GM12875 (cell line): ENCODE measurements at regions not wholly inside any gene's neighbourhood (a gene's known extent, or its start where the extent isn't known, plus 50 kb on each side); places are given as distances from the start of the nearest gene placed in this dataset.

ENCODE experiments used
- H3K4me3 ChIP-seq: one replicate; pipeline ENCODE4 v1.5.1; 2011; ENCODE audit warnings: low read depth, low read length, control low read depth
- CTCF ChIP-seq: IDR thresholded peaks from 2 replicates; pipeline ENCODE4 v1.5.1; 2011; ENCODE audit warnings: low read depth, mild to moderate bottlenecking, control low read depth, inconsistent platforms, low read length, moderate library complexity, borderline replicate concordance; ENCODE audit not compliant: insufficient read depth

- TF ChIP-seq CTCF: no peak
- H3K4me3 ChIP-seq: no peak overlapping the region
Measured at GRCh38 chr12:124639122-124639806, 71.9 kb upstream of the NCOR2 start.

GRCh38 chr12:124637581-124637981, 70.2 kb upstream of the NCOR2 start:
- TF ChIP-seq CTCF: no peak
- H3K4me3 ChIP-seq: no peak overlapping the region

- no peak overlapping the region for H3K4me3 ChIP-seq
- TF ChIP-seq CTCF: no peak
Measured at GRCh38 chr12:124637163-124637562, 69.8 kb upstream of the NCOR2 start.

GRCh38 chr12:124636138-124636978, 68.9 kb upstream of the NCOR2 start:
- TF ChIP-seq CTCF: no peak
- no peak overlapping the region for H3K4me3 ChIP-seq

- no peak for TF ChIP-seq CTCF
- H3K4me3 ChIP-seq: no peak overlapping the region
Measured at GRCh38 chr12:124635316-124635715, 67.9 kb upstream of the NCOR2 start.

GRCh38 chr12:124633365-124634362, 66.3 kb upstream of the NCOR2 start:
- TF ChIP-seq CTCF: no peak
- no peak overlapping the region for H3K4me3 ChIP-seq
